Umbilical cord (tissue), 1 donor: ENCODE measurements at regions not wholly inside any gene's neighbourhood (a gene's known extent, or its start where the extent isn't known, plus 50 kb on each side); places are given as distances from the start of the nearest gene placed in this dataset.
"Not testable (repeated sequence)": the region's sequence is repeated elsewhere in the genome, so short reads cannot be mapped to it uniquely, and the experiment has no call there.

ENCODE experiments used
- DNase-seq: peaks from one replicate; pipeline ENCODE4 v3.0.0-alpha.2; 2015; ENCODE audit warnings: low spot score

- DNase-seq: not testable (repeated sequence)
These were observed 862.8 kb downstream of the TMEM121 start for GRCh38 chr14:106389186-106389585.

GRCh38 chr14:106390401-106390800 lies 864.0 kb downstream of the TMEM121 start:
- DNase-seq: no peak

GRCh38 chr14:106390947-106391346 lies 864.6 kb downstream of the TMEM121 start:
- no peak for DNase-seq

- no peak for DNase-seq
These were observed 867.4 kb downstream of the TMEM121 start for GRCh38 chr14:106393742-106394141.

- DNase-seq: no peak
These were observed 869.2 kb downstream of the TMEM121 start for GRCh38 chr14:106395456-106396050.

GRCh38 chr14:106396999-106397398 lies 870.6 kb downstream of the TMEM121 start:
- DNase-seq: no peak

- DNase-seq: not testable (repeated sequence)
These were observed 872.5 kb downstream of the TMEM121 start for GRCh38 chr14:106398931-106399331.

- DNase-seq: not testable (repeated sequence)
These were observed 874.9 kb downstream of the TMEM121 start for GRCh38 chr14:106401316-106401715.

- DNase-seq: not testable (repeated sequence)
These were observed 883.8 kb downstream of the TMEM121 start for GRCh38 chr14:106410229-106410628.

- no peak for DNase-seq
These were observed 888.1 kb downstream of the TMEM121 start for GRCh38 chr14:106414464-106414863.

GRCh38 chr14:106417224-106418049 lies 891.1 kb downstream of the TMEM121 start:
- no peak for DNase-seq

- DNase-seq: no peak
These were observed 893.1 kb downstream of the TMEM121 start for GRCh38 chr14:106419376-106419965.

- not testable (repeated sequence) for DNase-seq
These were observed 895.1 kb downstream of the TMEM121 start for GRCh38 chr14:106421431-106422033.

- DNase-seq: no peak
These were observed 895.7 kb downstream of the TMEM121 start for GRCh38 chr14:106422066-106422465.

GRCh38 chr14:106425150-106425549 lies 898.8 kb downstream of the TMEM121 start:
- DNase-seq: not testable (repeated sequence)

- no peak for DNase-seq
These were observed 910.0 kb downstream of the TMEM121 start for GRCh38 chr14:106436310-106436905.

- no peak for DNase-seq
These were observed 916.5 kb downstream of the TMEM121 start for GRCh38 chr14:106442857-106443256.

GRCh38 chr14:106455026-106455425 lies 928.6 kb downstream of the TMEM121 start:
- DNase-seq: no peak

GRCh38 chr14:106459971-106460730 lies 933.8 kb downstream of the TMEM121 start:
- no peak for DNase-seq

GRCh38 chr14:106460916-106461315 lies 934.5 kb downstream of the TMEM121 start:
- no peak for DNase-seq

- not testable (repeated sequence) for DNase-seq
These were observed 940.1 kb downstream of the TMEM121 start for GRCh38 chr14:106466483-106466882.
